Loucy (cell line): ENCODE measurements at regions not wholly inside any gene's neighbourhood (a gene's known extent, or its start where the extent isn't known, plus 50 kb on each side); places are given as distances from the start of the nearest gene placed in this dataset.

Experiments
- H2AFZ ChIP-seq: fragments of 200-600 bp; sonication (generic); 2 replicates; pipeline ENCODE4 v1.6.0; 2016; ENCODE audit warnings: antibody characterized with exemption, mild to moderate bottlenecking, low read length, moderate library complexity
- H3F3A ChIP-seq: fragments of 200-600 bp; 2 replicates; pipeline ENCODE4 v1.6.0; 2016; ENCODE audit warnings: antibody characterized with exemption, low read depth, mild to moderate bottlenecking
- H3K27me3 ChIP-seq: fragments of 200-600 bp; sonication (generic); 2 replicates; pipeline ENCODE4 v1.6.1; 2014; ENCODE audit warnings: low read length, mild to moderate bottlenecking; ENCODE audit not compliant: insufficient read depth, poor library complexity, severe bottlenecking
- H3K36me3 ChIP-seq: fragments of 200-600 bp; sonication (generic); 2 replicates; pipeline ENCODE4 v1.6.1; 2016; ENCODE audit warnings: low read length; ENCODE audit not compliant: insufficient read depth
- H3K4me1 ChIP-seq: fragments of 200-600 bp; sonication (generic); 2 replicates; pipeline ENCODE4 v1.5.1; 2014; ENCODE audit warnings: low read length, mild to moderate bottlenecking; ENCODE audit not compliant: insufficient read depth, poor library complexity, severe bottlenecking
- H3K4me2 ChIP-seq: fragments of 200-600 bp; sonication (generic); 2 replicates; pipeline ENCODE4 v1.6.0; 2014; ENCODE audit warnings: antibody characterized with exemption, low read length, low read depth, mild to moderate bottlenecking; ENCODE audit not compliant: poor library complexity, severe bottlenecking
- H3K4me3 ChIP-seq: fragments of 200-600 bp; sonication (generic); 2 replicates; pipeline ENCODE4 v1.5.1; 2014; ENCODE audit warnings: low read length, mild to moderate bottlenecking, mixed read lengths; ENCODE audit not compliant: poor library complexity, severe bottlenecking
- H3K79me2 ChIP-seq: fragments of 200-600 bp; sonication (generic); 2 replicates; pipeline ENCODE4 v1.6.1; 2014; ENCODE audit warnings: low read length; ENCODE audit not compliant: insufficient read depth
- H3K9ac ChIP-seq: fragments of 200-600 bp; sonication (generic); 2 replicates; pipeline ENCODE4 v1.6.0; 2014; ENCODE audit warnings: mild to moderate bottlenecking, low read depth, low read length, moderate library complexity; ENCODE audit not compliant: poor library complexity, severe bottlenecking
- H3K9me2 ChIP-seq: fragments of 200-600 bp; sonication (generic); replicated peaks from 2 replicates; pipeline ENCODE4 v1.6.1; 2016; ENCODE audit warnings: low read depth, low read length, mixed read lengths
- H3K9me3 ChIP-seq: fragments of 200-600 bp; sonication (generic); 2 replicates; pipeline ENCODE4 v1.6.1; 2014; ENCODE audit warnings: mild to moderate bottlenecking, antibody characterized with exemption, low read length, low read depth; ENCODE audit not compliant: insufficient read depth
- H4K20me1 ChIP-seq: fragments of 200-600 bp; sonication (generic); 2 replicates; pipeline ENCODE4 v1.6.0; 2014; ENCODE audit warnings: antibody characterized with exemption, low read length, mild to moderate bottlenecking; ENCODE audit not compliant: insufficient read depth, poor library complexity, severe bottlenecking
- CTCF ChIP-seq: fragments of 200-600 bp; sonication (generic); conservative IDR thresholded peaks from 2 replicates; pipeline ENCODE4 v1.5.1; 2014; ENCODE audit warnings: mild to moderate bottlenecking, antibody characterized with exemption, low read length
- EZH2phosphoT487 ChIP-seq: fragments of 200-600 bp; IDR thresholded peaks from 2 replicates; pipeline ENCODE4 v1.6.1; 2018; ENCODE audit warnings: antibody characterized with exemption, mild to moderate bottlenecking, moderate library complexity, borderline replicate concordance

GRCh38 chr9:88660611-88661010, 125.6 kb downstream of the NXNL2 start:
- H3F3A ChIP-seq = no peaks in the 10 kb centered on the region
- no peaks in the 10 kb centered on the region for H4K20me1 ChIP-seq
- no peaks in the 10 kb centered on the region for H3K9me2 ChIP-seq
- no peaks in the 10 kb centered on the region for H3K79me2 ChIP-seq
- no peak overlapping the region for H3K4me2 ChIP-seq
- H3K9me3 ChIP-seq = no peaks in the 10 kb centered on the region
- H2AFZ ChIP-seq = no peak overlapping the region
- no peaks in the 10 kb centered on the region for H3K27me3 ChIP-seq
- no peak overlapping the region for H3K9ac ChIP-seq
- no peaks in the 10 kb centered on the region for H3K36me3 ChIP-seq
- H3K4me3 ChIP-seq = no peak overlapping the region
- no peaks in the 10 kb centered on the region for H3K4me1 ChIP-seq
- TF ChIP-seq EZH2phosphoT487 (no peak), CTCF (peak; percentile 77)

- H3K79me2 ChIP-seq = no peaks in the 10 kb centered on the region
- no peak for TF ChIP-seq EZH2phosphoT487
- peak; percentile 47 for TF ChIP-seq CTCF
- H3K4me2 ChIP-seq = no peak overlapping the region
Measured at GRCh38 chr9:88661759-88662158, 126.8 kb downstream of the NXNL2 start.

GRCh38 chr9:88663771-88664419, 128.9 kb downstream of the NXNL2 start:
- no peak for TF ChIP-seq CTCF
- TF ChIP-seq EZH2phosphoT487 = no peak
- no peaks in the 10 kb centered on the region for H3K27me3 ChIP-seq
- H3F3A ChIP-seq = no peaks in the 10 kb centered on the region
- H3K9me2 ChIP-seq = no peaks in the 10 kb centered on the region
- H3K4me3 ChIP-seq = no peak overlapping the region
- H3K79me2 ChIP-seq = no peaks in the 10 kb centered on the region
- H3K9ac ChIP-seq = no peak overlapping the region
- no peak overlapping the region for H2AFZ ChIP-seq
- no peaks in the 10 kb centered on the region for H4K20me1 ChIP-seq
- H3K36me3 ChIP-seq = no peaks in the 10 kb centered on the region
- H3K4me2 ChIP-seq = no peak overlapping the region
- no peaks in the 10 kb centered on the region for H3K4me1 ChIP-seq
- H3K9me3 ChIP-seq = no peaks in the 10 kb centered on the region

More at GRCh38 chr9:88661759-88662158, 126.8 kb downstream of the NXNL2 start:
- H3K27me3 ChIP-seq = no peaks in the 10 kb centered on the region
- no peaks in the 10 kb centered on the region for H3K9me2 ChIP-seq
- H3K9ac ChIP-seq = no peak overlapping the region
- no peaks in the 10 kb centered on the region for H3K36me3 ChIP-seq
- H3F3A ChIP-seq = no peaks in the 10 kb centered on the region
- H3K9me3 ChIP-seq = no peaks in the 10 kb centered on the region
- no peaks in the 10 kb centered on the region for H4K20me1 ChIP-seq
- no peak overlapping the region for H3K4me3 ChIP-seq
- no peak overlapping the region for H2AFZ ChIP-seq
- no peaks in the 10 kb centered on the region for H3K4me1 ChIP-seq
